ENCODE measurements at regions not wholly inside any gene's neighbourhood (a gene's known extent, or its start where the extent isn't known, plus 50 kb on each side); places are given as distances from the start of the nearest gene placed in this dataset.

GRCh38 chr15:57785039-57785438 is 78.5 kb downstream of the POLR2M start:
- FAIRE-seq: no peak
- DNase-seq: no peak
- Histone ChIP-seq H3K27ac (ENCODE audit: low read depth in 1 of 3, low read length in 2 of 3) (no peak overlapping the region), H3K4me3 (ENCODE audit: low read depth in 1 of 3, low read length in 3 of 3) (no peak overlapping the region), H3K27me3 (ENCODE audit: control insufficient read depth in 3 of 3, insufficient read depth in 3 of 3, low read length in 3 of 3) (peaks cover 0 to 2% (median 0%) of the 10 kb centered on the region in 3 donors), H3K4me1 (ENCODE audit: control insufficient read depth in 3 of 3, insufficient read depth in 2 of 3, low read depth in 1 of 3, low read length in 2 of 3) (peaks cover 0 to 4% (median 0%) of the 10 kb centered on the region in 3 donors), H3K9me3 (ENCODE audit: control insufficient read depth in 2 of 2, insufficient read depth in 1 of 2, low read depth in 1 of 2, low read length in 1 of 2) (no peaks in the 10 kb centered on the region), H3K36me3 (ENCODE audit: control insufficient read depth in 3 of 3, insufficient read depth in 2 of 3, low read depth in 1 of 3, low read length in 3 of 3) (no peaks in the 10 kb centered on the region)
- WGBS, 3 donors: 63 to 74% (median 67%) methylated on average over 9 of the region's 9 CpGs

- H3K4me3 ChIP-seq (ENCODE audit: low read depth in 1 of 3, low read length in 3 of 3): no peak overlapping the region
Measured at GRCh38 chr15:57785959-57786358, 79.4 kb downstream of the POLR2M start.

GRCh38 chr15:57789225-57789624 is 82.7 kb downstream of the POLR2M start:
- DNase-seq (no peak), FAIRE-seq (no peak)
- Histone ChIP-seq H3K27ac (ENCODE audit: low read depth in 1 of 3, low read length in 2 of 3) (no peak overlapping the region), H3K27me3 (ENCODE audit: control insufficient read depth in 3 of 3, insufficient read depth in 3 of 3, low read length in 3 of 3) (peaks cover 0 to 2% (median 0%) of the 10 kb centered on the region in 3 donors), H3K4me3 (ENCODE audit: low read depth in 1 of 3, low read length in 3 of 3) (no peak overlapping the region), H3K36me3 (ENCODE audit: control insufficient read depth in 3 of 3, insufficient read depth in 2 of 3, low read depth in 1 of 3, low read length in 3 of 3) (no peaks in the 10 kb centered on the region), H3K4me1 (ENCODE audit: control insufficient read depth in 3 of 3, insufficient read depth in 2 of 3, low read depth in 1 of 3, low read length in 2 of 3) (peaks cover 0 to 34% (median 4%) of the 10 kb centered on the region in 3 donors), H3K9me3 (ENCODE audit: control insufficient read depth in 2 of 2, insufficient read depth in 1 of 2, low read depth in 1 of 2, low read length in 1 of 2) (no peaks in the 10 kb centered on the region)
- WGBS, 3 donors: 64 to 88% (median 85%) methylated on average over 2 of the region's 2 CpGs

More at GRCh38 chr15:57785959-57786358, 79.4 kb downstream of the POLR2M start:
- no peak for DNase-seq
- Histone ChIP-seq H3K27me3 (ENCODE audit: control insufficient read depth in 3 of 3, insufficient read depth in 3 of 3, low read length in 3 of 3) (peaks cover 0 to 2% (median 0%) of the 10 kb centered on the region in 3 donors), H3K9me3 (ENCODE audit: control insufficient read depth in 2 of 2, insufficient read depth in 1 of 2, low read depth in 1 of 2, low read length in 1 of 2) (no peaks in the 10 kb centered on the region), H3K36me3 (ENCODE audit: control insufficient read depth in 3 of 3, insufficient read depth in 2 of 3, low read depth in 1 of 3, low read length in 3 of 3) (no peaks in the 10 kb centered on the region), H3K27ac (ENCODE audit: low read depth in 1 of 3, low read length in 2 of 3) (no peak overlapping the region), H3K4me1 (ENCODE audit: control insufficient read depth in 3 of 3, insufficient read depth in 2 of 3, low read depth in 1 of 3, low read length in 2 of 3) (peaks cover 0 to 6% (median 0%) of the 10 kb centered on the region in 3 donors)
- FAIRE-seq: no peak
- 86 to 92% (median 91%) methylated on average over 3 of the region's 3 CpGs for WGBS, 3 donors

GRCh38 chr15:57792724-57793449 is 86.4 kb downstream of the POLR2M start:
- H3K9me3 ChIP-seq (ENCODE audit: control insufficient read depth in 2 of 2, insufficient read depth in 1 of 2, low read depth in 1 of 2, low read length in 1 of 2): no peaks in the 10 kb centered on the region
- 24 to 60% (median 42%) methylated on average over 9 of the region's 9 CpGs for WGBS, 3 donors
- H3K4me1 ChIP-seq (ENCODE audit: control insufficient read depth in 3 of 3, insufficient read depth in 2 of 3, low read depth in 1 of 3, low read length in 2 of 3): peaks cover 0 to 34% (median 4%) of the 10 kb centered on the region in 3 donors
- H3K36me3 ChIP-seq (ENCODE audit: control insufficient read depth in 3 of 3, insufficient read depth in 2 of 3, low read depth in 1 of 3, low read length in 3 of 3): no peaks in the 10 kb centered on the region
- no peaks in the 10 kb centered on the region for H3K27me3 ChIP-seq (ENCODE audit: control insufficient read depth in 3 of 3, insufficient read depth in 3 of 3, low read length in 3 of 3)
- FAIRE-seq (no peak), DNase-seq (peak; percentile 85 to 88)
- H3K27ac ChIP-seq (ENCODE audit: low read depth in 1 of 3, low read length in 2 of 3): peak overlapping the region in 2 of 3 donors; percentile 72 to 88
- H3K4me3 ChIP-seq (ENCODE audit: low read depth in 1 of 3, low read length in 3 of 3): peak overlapping the region in 1 of 3 donors; percentile 8

- H3K4me1 ChIP-seq (ENCODE audit: control insufficient read depth in 3 of 3, insufficient read depth in 2 of 3, low read depth in 1 of 3, low read length in 2 of 3): peaks cover 0 to 36% (median 4%) of the 10 kb centered on the region in 3 donors
- 85 to 92% (median 91%) methylated on average over 6 of the region's 6 CpGs for WGBS, 3 donors
- no peaks in the 10 kb centered on the region for H3K36me3 ChIP-seq (ENCODE audit: control insufficient read depth in 3 of 3, insufficient read depth in 2 of 3, low read depth in 1 of 3, low read length in 3 of 3)
- no peaks in the 10 kb centered on the region for H3K9me3 ChIP-seq (ENCODE audit: control insufficient read depth in 2 of 2, insufficient read depth in 1 of 2, low read depth in 1 of 2, low read length in 1 of 2)
- H3K27ac ChIP-seq (ENCODE audit: low read depth in 1 of 3, low read length in 2 of 3): no peak overlapping the region
- H3K4me3 ChIP-seq (ENCODE audit: low read depth in 1 of 3, low read length in 3 of 3): no peak overlapping the region
- H3K27me3 ChIP-seq (ENCODE audit: control insufficient read depth in 3 of 3, insufficient read depth in 3 of 3, low read length in 3 of 3): no peaks in the 10 kb centered on the region
- no peak for FAIRE-seq
- no peak for DNase-seq
Measured at GRCh38 chr15:57795261-57795660, 88.7 kb downstream of the POLR2M start.

GRCh38 chr15:57796146-57796545 is 89.6 kb downstream of the POLR2M start:
- DNase-seq (no peak), FAIRE-seq (no peak)
- no peaks in the 10 kb centered on the region for H3K9me3 ChIP-seq (ENCODE audit: control insufficient read depth in 2 of 2, insufficient read depth in 1 of 2, low read depth in 1 of 2, low read length in 1 of 2)
- 88 to 94% (median 93%) methylated on average over 1 of the region's 1 CpG for WGBS, 3 donors
- H3K27me3 ChIP-seq (ENCODE audit: control insufficient read depth in 3 of 3, insufficient read depth in 3 of 3, low read length in 3 of 3): no peaks in the 10 kb centered on the region
- H3K4me1 ChIP-seq (ENCODE audit: control insufficient read depth in 3 of 3, insufficient read depth in 2 of 3, low read depth in 1 of 3, low read length in 2 of 3): peaks cover 0 to 31% (median 4%) of the 10 kb centered on the region in 3 donors
- H3K36me3 ChIP-seq (ENCODE audit: control insufficient read depth in 3 of 3, insufficient read depth in 2 of 3, low read depth in 1 of 3, low read length in 3 of 3): no peaks in the 10 kb centered on the region
- H3K4me3 ChIP-seq (ENCODE audit: low read depth in 1 of 3, low read length in 3 of 3): no peak overlapping the region
- H3K27ac ChIP-seq (ENCODE audit: low read depth in 1 of 3, low read length in 2 of 3): no peak overlapping the region

- H3K9me3 ChIP-seq (ENCODE audit: control insufficient read depth in 2 of 2, insufficient read depth in 1 of 2, low read depth in 1 of 2, low read length in 1 of 2): no peaks in the 10 kb centered on the region
- no peaks in the 10 kb centered on the region for H3K27me3 ChIP-seq (ENCODE audit: control insufficient read depth in 3 of 3, insufficient read depth in 3 of 3, low read length in 3 of 3)
- WGBS, 3 donors: 79 to 82% (median 79%) methylated on average over 3 of the region's 3 CpGs
- DNase-seq (no peak), FAIRE-seq (no peak)
- no peak overlapping the region for H3K4me3 ChIP-seq (ENCODE audit: low read depth in 1 of 3, low read length in 3 of 3)
- no peaks in the 10 kb centered on the region for H3K36me3 ChIP-seq (ENCODE audit: control insufficient read depth in 3 of 3, insufficient read depth in 2 of 3, low read depth in 1 of 3, low read length in 3 of 3)
- no peak overlapping the region for H3K27ac ChIP-seq (ENCODE audit: low read depth in 1 of 3, low read length in 2 of 3)
- peaks cover 0 to 22% (median 4%) of the 10 kb centered on the region in 3 donors for H3K4me1 ChIP-seq (ENCODE audit: control insufficient read depth in 3 of 3, insufficient read depth in 2 of 3, low read depth in 1 of 3, low read length in 2 of 3)
Measured at GRCh38 chr15:57797110-57797509, 90.6 kb downstream of the POLR2M start.

GRCh38 chr15:57797568-57798267 is 91.2 kb downstream of the POLR2M start:
- WGBS, 3 donors: 56 to 87% (median 80%) methylated on average over 7 of the region's 7 CpGs
- FAIRE-seq (no peak), DNase-seq (no peak)
- H3K9me3 ChIP-seq (ENCODE audit: control insufficient read depth in 2 of 2, insufficient read depth in 1 of 2, low read depth in 1 of 2, low read length in 1 of 2): no peaks in the 10 kb centered on the region
- H3K27ac ChIP-seq (ENCODE audit: low read depth in 1 of 3, low read length in 2 of 3): no peak overlapping the region
- H3K27me3 ChIP-seq (ENCODE audit: control insufficient read depth in 3 of 3, insufficient read depth in 3 of 3, low read length in 3 of 3): no peaks in the 10 kb centered on the region
- H3K36me3 ChIP-seq (ENCODE audit: control insufficient read depth in 3 of 3, insufficient read depth in 2 of 3, low read depth in 1 of 3, low read length in 3 of 3): no peaks in the 10 kb centered on the region
- no peak overlapping the region for H3K4me3 ChIP-seq (ENCODE audit: low read depth in 1 of 3, low read length in 3 of 3)
- H3K4me1 ChIP-seq (ENCODE audit: control insufficient read depth in 3 of 3, insufficient read depth in 2 of 3, low read depth in 1 of 3, low read length in 2 of 3): peaks cover 0 to 16% (median 1%) of the 10 kb centered on the region in 3 donors
